MCF 10A (cell line): ENCODE measurements at regions not wholly inside any gene's neighbourhood (a gene's known extent, or its start where the extent isn't known, plus 50 kb on each side); places are given as distances from the start of the nearest gene placed in this dataset.
"Not testable (repeated sequence)": the region's sequence is repeated elsewhere in the genome, so short reads cannot be mapped to it uniquely, and the experiment has no call there.

Experiments used
- BruUV-seq: library from RNA; stranded (reverse); fragments of 400-500 nt; replicated peaks from 2 replicates; lab custom pipeline; 2021; lab: Mats Ljungman, UMichigan
- CTCF ChIA-PET: fragments of 300-600 bp; sonication (Branson Sonifier 250); formaldehyde crosslinking; extraction: SDS; loops from one replicate; lab custom pipeline; 2021; ENCODE audit warnings: antibody characterized with exemption, inconsistent platforms; lab: Yijun Ruan, JAX
- POLR2A ChIA-PET: fragments of 300-600, 350-650 bp; sonication (Branson Sonifier 250); formaldehyde crosslinking; extraction: SDS; loops from one replicate; lab custom pipeline; 2020; ENCODE audit warnings: antibody characterized with exemption, inconsistent platforms; lab: Yijun Ruan, JAX
- DNase-seq: peaks from one replicate; pipeline ENCODE4 v3.0.0-alpha.2; 2018; ENCODE audit not compliant: unreplicated experiment
- H3K27ac Mint-ChIP-seq: one replicate; pipeline ENCODE4 v1.8.0; 2022; ENCODE audit warnings: mild to moderate bottlenecking, low read depth, mixed read lengths; ENCODE audit not compliant: unreplicated experiment
- H3K27me3 Mint-ChIP-seq: one replicate; pipeline ENCODE4 v1.8.0; 2022; ENCODE audit warnings: mixed read lengths; ENCODE audit not compliant: insufficient read depth, unreplicated experiment
- H3K36me3 Mint-ChIP-seq: one replicate; pipeline ENCODE4 v1.8.0; 2022; ENCODE audit warnings: mild to moderate bottlenecking, moderate library complexity, mixed read lengths; ENCODE audit not compliant: insufficient read depth, unreplicated experiment
- H3K4me1 Mint-ChIP-seq: one replicate; pipeline ENCODE4 v1.8.0; 2022; ENCODE audit warnings: mixed read lengths; ENCODE audit not compliant: insufficient read depth, unreplicated experiment
- H3K4me3 Mint-ChIP-seq: one replicate; pipeline ENCODE4 v1.8.0; 2022; ENCODE audit warnings: mild to moderate bottlenecking, moderate library complexity, mixed read lengths; ENCODE audit not compliant: unreplicated experiment
- H3K9me3 Mint-ChIP-seq: one replicate; pipeline ENCODE4 v1.8.0; 2022; ENCODE audit warnings: mixed read lengths; ENCODE audit not compliant: unreplicated experiment
- CTCF ChIP-seq: fragments of 200-600 bp; IDR thresholded peaks from one replicate; pipeline ENCODE4 v1.8.0; 2022; ENCODE audit warnings: antibody characterized with exemption, mild to moderate bottlenecking; ENCODE audit not compliant: unreplicated experiment
- intact Hi-C: fragments of 100-400 bp; cut with micrococcal nuclease; formaldehyde crosslinking; loops from 2 replicates; pipeline ENCODE4 v1.14.1; 2022

- no TSS peak for BruUV-seq
- CTCF ChIA-PET = no interaction called here
- Mint-ChIP-seq H3K4me1 (no peaks in the 10 kb centered on the region), H3K4me3 (no peak overlapping the region), H3K9me3 (no peaks in the 10 kb centered on the region), H3K27ac (no peak overlapping the region), H3K27me3 (no peaks in the 10 kb centered on the region), H3K36me3 (no peaks in the 10 kb centered on the region)
- POLR2A ChIA-PET = interaction anchor here (1.3 kb wide), 1 partner anchor 12 kb away, joined by 4 read pairs; no protein-coding TSS in a partner anchor
- intact Hi-C loops = no loop called here
- DNase-seq = no peak
- TF ChIP-seq CTCF = no peak
Measured at GRCh38 chr15:75770131-75770530, 57.5 kb upstream of the CSPG4 start.

- CTCF ChIA-PET, intact Hi-C loops, H3K4me3 Mint-ChIP-seq, POLR2A ChIA-PET, H3K27me3 Mint-ChIP-seq, H3K36me3 Mint-ChIP-seq, BruUV-seq, H3K27ac Mint-ChIP-seq, H3K4me1 Mint-ChIP-seq, DNase-seq, H3K9me3 Mint-ChIP-seq: not testable (repeated sequence)
Measured at GRCh38 chr15:75768526-75768925, 55.9 kb upstream of the CSPG4 start.

GRCh38 chr15:75765551-75766305 is 53.1 kb upstream of the CSPG4 start:
- H3K27me3 Mint-ChIP-seq, BruUV-seq, intact Hi-C loops, H3K9me3 Mint-ChIP-seq, POLR2A ChIA-PET, H3K4me1 Mint-ChIP-seq, H3K27ac Mint-ChIP-seq, DNase-seq, CTCF ChIA-PET, H3K36me3 Mint-ChIP-seq, H3K4me3 Mint-ChIP-seq: not testable (repeated sequence)

- H3K9me3 Mint-ChIP-seq, CTCF ChIA-PET, BruUV-seq, POLR2A ChIA-PET, H3K4me1 Mint-ChIP-seq, H3K27me3 Mint-ChIP-seq, DNase-seq, H3K27ac Mint-ChIP-seq, H3K36me3 Mint-ChIP-seq, H3K4me3 Mint-ChIP-seq, intact Hi-C loops: not testable (repeated sequence)
Measured at GRCh38 chr15:75764845-75765550, 52.4 kb upstream of the CSPG4 start.

GRCh38 chr15:75763635-75764600 is 51.3 kb upstream of the CSPG4 start:
- intact Hi-C loops, H3K36me3 Mint-ChIP-seq, H3K27ac Mint-ChIP-seq, H3K4me3 Mint-ChIP-seq, BruUV-seq, POLR2A ChIA-PET, H3K9me3 Mint-ChIP-seq, H3K27me3 Mint-ChIP-seq, DNase-seq, H3K4me1 Mint-ChIP-seq: not testable (repeated sequence)
- CTCF ChIA-PET = interaction anchor here (0.7 kb wide), 1 partner anchor 57 kb away, joined by 3 read pairs; no protein-coding TSS in a partner anchor
